Stimulated activated CD4-positive, alpha-beta T cell treated with anti-CD3 and anti-CD28 coated beads, TNF-alpha, amount 100 ng/mL, for 24 hours (primary cell): ENCODE measurements at regions not wholly inside any gene's neighbourhood (a gene's known extent, or its start where the extent isn't known, plus 50 kb on each side); places are given as distances from the start of the nearest gene placed in this dataset.

Experiments
- DNase-seq, 3 experiments: peaks; one replicate each; pipeline ENCODE4 v3.0.0-alpha.2; 2020; ENCODE audit warnings: low read depth in 3 of 3

DNA sequence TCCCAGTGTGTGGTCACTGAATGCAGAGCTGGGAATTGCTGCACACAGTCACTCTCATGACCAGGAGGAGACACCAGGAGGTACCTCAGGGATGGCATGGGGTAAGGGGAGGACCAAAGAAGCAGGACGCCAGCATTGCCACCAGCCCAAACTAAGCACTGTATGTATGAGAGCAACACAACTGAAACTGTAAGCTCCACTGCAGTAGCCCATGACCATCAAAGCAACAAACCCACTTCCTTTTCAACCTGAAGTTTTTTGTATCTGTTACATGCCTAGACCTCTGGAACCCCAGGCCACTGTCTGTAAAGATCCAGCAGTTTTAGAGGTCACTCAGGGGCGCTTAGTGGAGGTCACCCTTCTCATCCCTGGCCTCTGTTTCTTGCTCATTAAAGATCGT lies 164.3 kb downstream of the SETD4 start:
- DNase-seq: no peak

DNA sequence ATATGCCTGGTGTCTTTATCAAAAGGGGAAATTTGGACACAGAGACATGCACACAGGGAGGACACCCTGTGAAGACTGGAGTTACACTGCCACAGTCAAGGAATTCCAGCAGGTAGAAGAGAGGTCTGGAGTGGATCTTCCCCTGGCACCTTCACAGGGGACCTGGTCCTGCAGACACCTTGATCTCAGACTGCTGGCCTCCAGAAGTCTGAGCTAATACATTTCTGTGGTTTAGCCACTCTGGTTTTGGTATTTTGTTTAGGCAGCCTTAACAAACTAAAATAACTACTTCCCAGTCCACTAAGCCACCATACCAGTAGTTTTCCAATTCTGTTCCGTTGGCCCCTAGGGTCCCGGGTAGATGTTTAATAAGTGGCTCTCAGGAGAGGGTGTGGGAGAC lies 164.7 kb downstream of the SETD4 start:
- DNase-seq: no peak

DNA sequence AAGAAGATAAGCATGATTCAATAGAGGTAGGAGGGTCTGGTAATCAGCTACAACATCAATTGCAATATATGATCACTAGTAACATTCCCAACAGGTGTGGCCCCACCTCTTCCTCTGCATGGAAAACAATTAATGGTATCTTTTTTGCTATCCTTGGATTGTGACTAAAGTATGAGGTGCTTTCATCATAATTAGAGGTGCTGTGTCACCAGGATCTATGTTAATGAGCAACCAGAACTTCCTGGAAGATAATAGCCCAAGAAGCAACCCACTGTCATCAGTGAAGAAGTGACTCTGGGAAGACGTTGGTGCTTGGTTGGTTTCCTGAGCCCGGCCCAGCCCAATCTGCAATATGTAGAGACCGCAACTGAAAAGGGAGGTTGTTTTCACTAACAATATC lies 167.2 kb downstream of the SETD4 start:
- no peak for DNase-seq

DNA sequence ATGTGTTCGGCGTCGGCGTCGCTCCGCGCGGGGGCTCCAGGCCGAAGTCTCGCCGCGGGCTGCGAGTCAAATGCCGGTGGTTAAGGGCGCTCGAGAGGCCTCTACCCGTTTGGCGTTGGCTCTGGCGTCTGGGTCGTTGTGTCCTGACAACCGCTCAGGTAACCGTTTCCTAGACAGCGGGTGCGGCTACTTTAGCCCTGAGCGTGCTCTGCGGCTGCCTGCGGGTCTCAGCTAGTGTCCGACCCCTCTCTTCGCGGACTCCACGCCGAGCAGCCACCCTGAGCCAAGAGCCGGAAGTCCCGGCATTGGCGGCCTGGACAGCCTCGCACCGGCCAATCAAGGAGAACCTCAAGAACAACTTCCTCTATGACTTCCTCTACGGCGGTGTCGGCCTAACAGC lies 173.4 kb downstream of the SETD4 start:
- DNase-seq: no peak

DNA sequence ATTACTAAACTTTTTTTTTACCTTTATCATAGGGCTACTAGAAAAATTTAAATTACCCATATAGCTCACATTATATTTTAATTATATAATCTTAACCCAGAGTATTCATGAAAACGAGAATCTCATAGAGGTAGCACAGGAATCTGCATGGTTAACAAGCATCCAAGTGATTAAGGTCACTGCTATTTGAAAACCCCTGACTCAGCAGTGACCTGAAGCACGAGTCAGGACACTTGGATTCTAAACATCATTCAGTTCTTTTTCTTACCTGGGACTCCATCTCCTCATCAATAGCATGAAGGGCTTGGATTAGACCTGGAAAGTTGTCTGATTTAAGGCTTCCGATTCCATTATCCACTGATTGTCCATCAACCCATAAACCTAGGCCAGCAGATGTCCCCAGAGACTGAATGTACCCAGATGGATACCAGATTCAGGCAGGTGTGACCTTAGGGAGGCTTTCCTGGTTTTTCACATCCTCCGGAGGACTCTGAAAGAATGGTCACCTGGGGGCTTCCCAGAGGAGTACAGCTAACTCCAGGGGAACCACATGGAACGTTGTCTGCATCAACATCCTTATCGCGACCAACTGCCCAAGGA lies 174.3 kb downstream of the SETD4 start:
- no peak for DNase-seq

DNA sequence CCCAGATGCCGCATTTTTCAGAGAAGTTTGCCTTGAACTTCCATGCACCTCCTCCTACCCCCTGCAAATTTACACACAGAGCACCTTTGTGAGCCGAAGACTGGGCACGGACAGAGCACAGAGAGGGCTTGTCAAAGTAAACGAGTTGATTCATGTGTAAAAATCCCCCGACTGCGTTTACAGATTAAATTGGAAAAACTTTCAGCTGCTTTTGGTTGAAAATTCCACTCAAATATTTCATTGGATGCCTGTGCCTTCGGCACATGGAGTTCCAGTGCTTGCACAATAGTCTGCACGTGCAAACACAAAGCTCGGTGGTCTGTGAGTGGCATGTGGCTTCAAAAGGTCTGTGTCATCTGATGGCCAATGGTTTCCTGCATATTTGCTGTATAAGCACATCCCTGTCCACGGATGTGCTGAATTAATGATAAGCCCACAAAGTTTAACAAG lies 177.5 kb downstream of the SETD4 start:
- no peak for DNase-seq

DNA sequence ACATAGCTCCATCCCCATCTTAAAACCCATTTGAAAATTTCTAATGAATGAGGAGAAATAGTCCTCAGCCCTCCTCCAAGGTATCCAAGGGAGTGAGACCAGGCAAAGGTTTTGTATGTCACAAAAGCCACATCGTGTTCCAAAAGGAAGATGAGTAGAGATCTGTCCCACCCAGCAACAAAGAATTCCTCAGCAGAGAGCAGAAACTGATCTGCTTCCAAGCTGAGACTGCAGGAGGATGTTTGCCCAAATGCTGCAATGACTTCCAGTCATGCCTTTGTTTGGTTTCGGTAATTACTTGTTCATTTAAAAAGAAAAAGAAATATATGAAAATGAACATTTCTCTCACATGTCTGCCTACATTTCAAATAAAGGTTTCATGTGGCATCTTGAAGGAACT lies 186.9 kb downstream of the SETD4 start:
- no peak for DNase-seq

DNA sequence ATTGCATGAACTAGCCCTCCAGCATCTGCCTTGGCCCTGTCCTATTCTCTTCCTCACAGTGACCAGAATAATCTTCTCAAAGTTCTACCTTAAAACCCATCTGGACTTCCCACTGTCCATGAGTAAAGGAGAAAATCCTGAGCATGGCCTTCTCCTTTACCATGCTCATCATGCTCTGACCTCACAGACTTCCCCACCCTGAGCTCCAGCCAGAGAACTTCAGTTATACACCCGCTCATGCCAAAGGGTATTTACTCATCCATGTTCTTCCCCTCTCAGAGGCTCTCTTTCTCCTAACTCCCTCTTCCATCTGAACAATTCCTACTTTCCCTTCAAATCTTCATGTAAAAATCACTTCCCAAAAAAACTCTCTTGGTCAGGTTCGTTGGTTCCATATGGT lies 188.4 kb downstream of the SETD4 start:
- DNase-seq: no peak

DNA sequence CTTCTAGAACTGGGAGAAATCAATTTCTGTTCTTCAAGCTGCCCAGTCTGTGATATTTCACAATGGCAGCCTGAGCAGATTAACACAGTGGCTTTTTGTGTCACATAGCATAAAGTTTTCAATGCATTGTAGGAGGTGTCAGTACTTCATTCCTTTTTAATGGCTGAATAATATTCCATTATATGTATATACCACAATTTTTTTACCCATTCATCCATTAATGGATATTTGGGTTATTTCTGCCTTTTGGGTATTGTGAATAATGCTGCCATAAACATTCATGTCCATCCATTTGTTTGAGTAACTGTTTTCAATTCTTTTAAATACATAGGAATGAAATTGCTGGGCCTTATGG lies 191.5 kb downstream of the SETD4 start:
- no peak for DNase-seq

DNA sequence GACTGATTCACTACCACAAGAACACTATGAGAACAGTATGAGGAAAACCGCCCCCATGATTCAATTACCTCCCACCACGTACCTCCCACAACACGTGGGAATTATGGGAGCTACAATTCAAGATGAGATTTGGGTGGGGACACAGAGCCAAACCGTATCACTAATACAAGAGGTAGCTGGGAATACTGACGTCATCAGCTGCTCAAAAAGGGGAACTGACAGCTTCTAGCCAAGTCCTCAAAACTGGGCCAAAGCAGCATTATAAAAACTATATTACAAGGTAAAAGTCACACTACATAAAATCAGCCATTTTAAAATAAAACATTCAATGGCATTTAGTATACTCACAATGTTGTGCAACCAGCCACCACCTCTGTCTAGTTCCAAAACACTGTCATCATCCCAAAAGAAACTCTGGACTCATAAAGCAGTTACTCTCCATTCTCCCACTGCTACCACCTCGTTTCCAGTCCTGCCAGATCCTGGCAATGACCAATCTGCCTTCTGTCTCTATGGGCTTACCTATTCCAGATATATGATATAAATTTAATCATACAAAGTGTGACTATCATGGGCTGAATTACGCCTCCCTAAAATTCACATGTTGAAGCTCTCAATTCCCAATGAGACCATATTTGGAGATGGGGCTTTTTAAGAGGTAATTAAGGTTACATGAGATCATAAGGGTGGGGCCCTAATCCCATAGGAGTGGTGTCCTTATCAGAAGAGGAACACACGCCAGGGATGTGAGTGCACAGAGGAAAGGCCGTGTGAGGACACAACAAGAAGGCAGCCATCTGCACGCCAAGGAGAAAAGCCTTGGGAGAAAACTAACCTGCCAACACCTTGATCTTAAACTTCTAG lies 192.1 kb downstream of the SETD4 start:
- no peak for DNase-seq

DNA sequence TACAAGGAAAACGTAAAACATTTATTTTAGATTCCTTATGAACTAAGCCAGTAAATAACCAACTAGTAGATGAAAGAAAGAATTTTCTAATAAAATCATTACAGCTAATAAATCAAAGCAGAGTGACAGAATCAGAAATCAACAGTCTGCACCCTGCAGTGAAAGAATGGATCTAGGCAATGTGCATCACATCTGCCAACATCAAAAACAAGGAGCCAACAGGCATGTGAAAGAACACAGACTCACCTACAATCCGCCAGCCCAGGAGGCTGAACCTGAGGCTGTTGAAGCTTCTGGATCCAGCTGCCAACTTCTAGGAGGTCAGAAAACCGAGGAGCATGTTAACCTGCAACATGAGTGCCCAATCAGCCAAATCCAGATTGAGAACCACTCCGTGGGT lies 196.3 kb downstream of the SETD4 start:
- no peak for DNase-seq

DNA sequence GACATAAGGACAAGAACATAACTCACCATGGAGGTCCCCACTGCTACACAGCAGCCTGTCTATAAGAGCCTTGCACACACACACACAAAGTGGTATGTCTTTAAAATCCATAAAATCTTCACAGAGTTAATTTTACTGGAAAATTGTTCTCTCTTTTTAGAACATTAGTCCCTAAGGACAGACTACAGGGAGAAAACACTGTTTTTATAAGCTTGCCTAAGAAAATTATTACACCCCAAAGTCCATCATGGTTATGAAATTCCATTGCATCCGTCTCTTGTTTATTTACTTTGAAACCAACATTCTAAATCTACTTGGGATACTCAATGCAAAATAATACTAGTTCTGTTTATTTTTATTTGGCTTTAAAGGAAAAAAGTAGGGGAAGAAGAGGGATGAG lies 197.4 kb downstream of the SETD4 start:
- no peak for DNase-seq

DNA sequence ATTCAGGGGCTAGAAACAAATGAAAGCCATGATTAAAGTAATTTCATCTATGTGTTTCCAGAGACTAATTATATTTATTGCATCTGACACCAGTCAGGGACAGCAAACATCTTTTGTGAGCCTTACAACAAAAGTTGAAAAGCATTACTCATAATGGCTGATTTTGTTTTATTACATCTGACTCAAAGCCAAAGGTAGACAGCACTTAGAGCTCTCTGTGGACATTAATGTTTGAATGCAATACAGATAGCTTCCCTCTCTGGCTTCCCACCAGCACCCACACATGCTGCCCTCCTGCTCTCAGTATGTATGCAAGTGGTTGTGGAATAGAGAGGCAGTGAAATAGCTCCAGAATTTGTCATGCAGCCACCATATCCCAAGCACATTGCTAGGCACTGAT lies 198.7 kb downstream of the SETD4 start:
- DNase-seq: no peak

DNA sequence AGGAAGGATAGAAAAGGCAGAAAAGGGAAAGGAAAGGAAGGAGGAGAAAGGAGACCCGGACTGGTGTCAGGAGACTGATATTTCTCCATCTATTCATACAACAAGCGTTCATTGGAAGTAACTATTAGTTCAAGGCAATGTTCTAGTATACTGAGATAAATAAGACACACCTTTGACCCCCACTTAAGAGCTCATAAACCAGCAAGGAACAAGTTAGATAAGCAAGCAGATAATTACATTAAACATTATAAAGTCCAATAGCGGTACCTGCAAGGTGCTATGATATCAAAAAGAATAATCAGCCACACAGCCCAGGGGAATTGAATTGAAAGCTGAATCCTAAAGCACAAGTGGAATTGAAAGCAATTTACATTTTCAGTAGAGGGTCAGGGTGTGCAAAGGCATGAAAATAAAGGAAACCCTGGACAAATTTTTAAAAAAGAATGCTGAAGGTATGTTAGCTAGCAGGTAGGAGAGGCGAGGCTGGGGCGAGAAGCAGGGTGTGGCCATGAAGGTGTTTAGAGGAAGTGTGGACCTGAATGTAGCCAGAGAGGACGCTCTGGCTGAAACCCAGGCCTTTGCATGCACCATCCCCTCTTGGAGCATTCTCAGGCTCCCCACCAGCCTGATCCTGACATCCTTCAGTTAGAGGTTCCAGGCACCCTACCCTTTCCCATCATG lies 200.0 kb downstream of the SETD4 start:
- DNase-seq: no peak

DNA sequence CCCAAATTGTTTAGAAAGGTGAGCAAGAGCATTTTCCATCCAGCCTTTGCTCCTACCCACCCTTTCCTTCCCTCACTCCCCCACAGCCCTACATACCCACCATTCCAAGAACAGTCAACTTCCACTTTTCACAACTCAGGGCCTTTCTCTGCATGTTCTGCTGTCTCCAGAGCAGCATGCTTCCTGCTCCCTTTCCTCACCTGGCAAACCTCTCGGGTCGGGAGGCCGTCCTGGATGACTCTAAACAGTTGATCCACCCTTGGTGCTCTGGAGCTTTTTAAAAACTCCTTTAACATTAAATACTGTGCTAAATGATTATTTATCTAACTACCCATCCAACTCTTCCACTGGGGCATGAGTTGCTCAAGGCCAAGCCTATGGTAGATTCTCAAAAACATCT lies 200.6 kb downstream of the SETD4 start:
- no peak for DNase-seq

DNA sequence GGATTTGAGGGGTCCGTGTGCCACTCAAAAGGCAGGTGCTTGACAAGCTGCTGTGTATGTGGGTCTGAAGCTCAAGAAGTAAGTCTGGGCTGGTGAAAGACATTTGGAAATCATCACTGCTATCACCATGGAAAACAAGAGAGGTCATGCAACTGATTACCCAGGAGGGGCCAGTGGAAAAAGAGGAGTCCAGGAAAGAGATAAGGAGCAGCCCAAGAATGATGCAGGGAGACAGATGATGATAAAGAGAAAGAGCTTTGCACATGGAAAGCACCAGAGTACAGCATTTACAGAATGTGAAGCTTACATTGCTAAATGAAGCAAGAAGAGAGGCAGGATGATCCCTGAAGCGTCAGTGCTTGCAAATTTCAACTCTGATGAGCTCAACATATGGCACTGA lies 203.2 kb downstream of the SETD4 start:
- no peak for DNase-seq

DNA sequence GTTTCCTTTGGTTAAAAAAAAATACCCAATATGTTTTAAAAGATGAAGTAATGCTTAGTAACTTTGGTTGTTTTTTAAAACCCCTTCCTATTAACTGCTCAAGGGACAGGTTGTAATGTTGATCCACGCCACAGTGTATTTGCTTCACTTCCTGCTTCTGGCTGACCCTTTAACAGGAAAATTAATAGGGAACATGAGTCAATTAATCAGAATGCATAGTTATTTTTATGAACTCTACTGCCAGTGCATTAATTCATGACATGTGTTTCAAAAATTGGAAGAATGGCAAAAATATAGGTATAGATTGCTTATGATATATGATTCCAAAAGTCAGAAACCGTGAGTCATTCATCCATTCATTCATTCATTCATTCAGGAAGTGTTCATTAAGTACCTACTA lies 204.8 kb downstream of the SETD4 start:
- DNase-seq: no peak

DNA sequence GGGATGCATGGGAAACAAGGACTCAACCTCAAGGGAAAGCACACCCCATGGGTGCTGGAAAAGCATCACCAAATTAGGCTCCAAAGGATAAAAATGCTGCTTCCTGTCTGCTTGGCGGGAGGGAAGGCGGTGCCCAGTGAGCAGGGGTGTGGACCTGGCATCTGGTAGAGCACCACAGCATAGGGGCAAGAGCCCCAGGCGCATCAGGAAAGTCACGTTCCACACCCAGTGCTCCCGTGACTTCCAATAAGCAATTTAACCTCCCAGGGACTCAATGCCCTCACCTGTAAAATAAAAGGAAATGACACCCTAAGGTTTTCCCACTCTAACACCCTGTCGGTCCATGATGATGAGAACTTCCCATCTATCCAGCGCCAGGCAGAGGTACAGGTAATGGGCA lies 206.0 kb downstream of the SETD4 start:
- no peak for DNase-seq

DNA sequence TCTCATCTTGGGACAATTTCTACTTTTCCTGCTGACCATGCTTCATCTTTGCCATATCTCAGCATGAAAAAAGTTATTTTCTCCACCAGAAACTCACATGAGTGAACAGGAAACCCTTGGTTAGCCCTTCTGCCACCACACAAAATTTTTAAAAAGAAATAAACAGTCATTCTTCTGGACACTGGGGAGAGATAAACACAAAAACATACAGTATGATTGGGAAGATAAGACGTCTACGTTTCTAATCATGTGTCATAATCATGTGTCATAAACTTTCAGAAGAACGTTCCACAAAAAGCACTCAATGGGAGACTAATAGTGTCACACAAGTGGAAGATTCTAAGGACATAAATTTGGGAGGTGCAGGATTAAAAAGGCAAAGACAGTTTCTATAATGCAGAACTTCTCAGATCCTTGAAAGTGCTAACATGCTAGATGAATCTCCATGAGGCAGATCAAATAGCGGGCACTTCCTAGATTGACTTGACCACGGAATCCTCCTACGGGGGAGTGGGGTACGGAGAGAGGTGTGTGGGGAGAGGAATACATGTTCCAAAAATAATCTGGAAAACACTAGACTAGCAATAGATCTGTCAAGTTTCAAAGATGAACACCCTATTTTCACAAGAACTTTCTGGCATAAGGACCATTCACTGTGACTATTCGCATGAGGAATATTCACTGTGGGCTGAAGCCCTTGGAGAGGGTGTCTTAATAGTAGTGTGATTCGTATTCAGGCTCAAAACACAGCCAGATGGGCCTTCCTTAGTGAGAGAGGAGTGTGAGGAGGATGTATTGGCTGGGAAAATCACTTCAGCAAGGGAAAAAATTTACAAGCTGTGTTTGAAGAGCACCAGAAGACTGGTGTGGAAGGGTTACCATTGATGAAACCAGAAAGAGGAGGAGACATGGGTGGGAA lies 206.7 kb downstream of the SETD4 start:
- no peak for DNase-seq

DNA sequence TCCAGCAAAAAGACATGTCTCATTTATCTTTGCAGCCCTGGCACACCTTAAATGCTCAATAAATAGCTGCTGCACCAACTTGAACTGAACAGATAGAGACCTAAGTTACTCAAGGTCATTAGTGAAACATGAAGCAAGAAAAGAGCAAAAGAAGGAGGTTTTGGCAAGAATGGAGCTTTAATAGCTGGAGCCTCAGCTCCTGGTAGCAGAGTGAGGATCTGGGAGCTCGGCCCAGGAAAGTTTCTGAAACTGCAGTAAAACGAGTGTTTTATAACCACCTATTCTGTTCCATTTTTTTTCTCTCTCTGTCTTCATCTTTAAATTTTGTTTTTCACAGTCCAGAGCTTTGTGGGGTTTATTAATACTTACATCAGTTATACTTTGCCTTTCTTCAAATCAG lies 207.5 kb downstream of the SETD4 start:
- DNase-seq: no peak

DNA sequence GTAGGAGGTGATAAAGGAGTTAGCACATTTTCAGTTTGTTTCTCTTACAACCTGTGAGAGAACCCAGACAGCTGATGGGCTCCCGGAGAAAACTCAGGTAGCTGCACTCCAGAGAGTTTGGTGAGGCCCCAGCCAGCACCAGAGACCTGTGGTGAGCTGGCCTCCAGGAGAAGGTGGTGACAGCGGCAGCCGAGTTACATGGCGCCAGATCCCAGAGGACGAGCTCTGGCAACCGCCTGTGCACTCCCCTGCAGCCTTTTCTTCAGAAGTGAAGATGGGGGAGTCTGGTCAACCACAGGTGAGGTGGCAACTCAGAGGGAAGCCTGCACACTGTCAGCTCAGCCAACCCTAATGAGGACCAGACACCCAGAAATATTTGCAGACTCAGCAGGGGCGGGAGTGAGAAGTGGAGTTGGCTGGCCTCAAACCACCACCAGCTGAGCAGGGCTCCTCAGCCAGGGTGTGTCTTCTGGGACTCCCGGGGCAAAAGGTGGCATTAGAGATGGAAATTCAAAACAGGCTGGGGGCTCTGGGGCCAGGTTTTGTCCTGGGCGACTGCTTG lies 209.7 kb downstream of the SETD4 start:
- no peak for DNase-seq

DNA sequence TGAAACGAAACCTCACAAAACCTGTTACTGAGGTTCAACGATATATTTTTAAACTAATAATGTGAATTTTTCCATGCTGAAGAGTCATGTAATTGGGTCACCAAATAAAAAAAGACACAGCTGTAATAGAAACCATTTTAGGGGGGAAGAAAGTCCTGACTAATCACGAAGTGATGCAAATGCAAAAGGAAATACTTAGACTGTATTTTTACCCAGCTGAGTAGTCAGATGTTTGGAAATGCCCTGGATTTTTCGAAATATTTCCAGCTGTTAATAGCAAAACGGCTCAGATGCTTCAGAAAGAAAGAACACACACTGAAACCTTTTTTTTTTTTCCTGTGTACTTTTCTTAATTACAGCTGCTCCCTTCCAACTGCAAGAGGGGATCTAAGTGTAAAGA lies 210.3 kb downstream of the SETD4 start:
- no peak for DNase-seq
